Panc1 (cell line): ENCODE measurements at regions not wholly inside any gene's neighbourhood (a gene's known extent, or its start where the extent isn't known, plus 50 kb on each side); places are given as distances from the start of the nearest gene placed in this dataset.

Experiments
- ATAC-seq: fragments of 200-7000 bp; cut with Tn5 transposase; 2 replicates; pipeline ENCODE4 v1.9.1; 2020; ENCODE audit warnings: mild to moderate bottlenecking, moderate library complexity
- BruUV-seq: library from RNA; stranded (reverse); fragments of 400-500 nt; replicated peaks from 2 replicates; lab custom pipeline; 2021; lab: Mats Ljungman, UMichigan
- CTCF ChIA-PET: fragments of 300-600 bp; sonication (Branson Sonifier 250); formaldehyde crosslinking; loops from one replicate; lab custom pipeline; 2022; ENCODE audit warnings: antibody characterized with exemption; lab: Charles Lee
- POLR2A ChIA-PET: fragments of 300-600 bp; sonication (Branson Sonifier 250); formaldehyde crosslinking; loops from one replicate; lab custom pipeline; 2022; ENCODE audit warnings: antibody characterized with exemption; lab: Charles Lee
- DNase-seq: peaks from one replicate; pipeline ENCODE4 v3.0.0-alpha.2; 2010; ENCODE audit warnings: low read depth, low spot score
- H3K27ac ChIP-seq: 2 replicates; pipeline ENCODE4 v1.5.1; 2011; ENCODE audit warnings: mild to moderate bottlenecking, low read length, inconsistent platforms
- H3K27me3 ChIP-seq: fragments of 200-500 bp; sonication (Bioruptor generic); 2 replicates; pipeline ENCODE4 v1.6.0; 2014; ENCODE audit warnings: low read length, inconsistent platforms; ENCODE audit not compliant: control insufficient read depth, insufficient read depth
- H3K36me3 ChIP-seq: fragments of 200-500 bp; sonication (Bioruptor generic); 2 replicates; pipeline ENCODE4 v1.5.1; 2014; ENCODE audit warnings: inconsistent platforms, mild to moderate bottlenecking, low read length, moderate library complexity; ENCODE audit not compliant: control insufficient read depth, insufficient read depth
- H3K4me1 ChIP-seq: 2 replicates; pipeline ENCODE4 v1.5.1; 2011; ENCODE audit warnings: inconsistent platforms, mild to moderate bottlenecking, low read length, moderate library complexity; ENCODE audit not compliant: control insufficient read depth, insufficient read depth
- H3K4me3 ChIP-seq, 2 experiments: 2 replicates each; pipeline ENCODE4 v1.5.1; 2011 to 2012; ENCODE audit warnings: low read depth in 2 of 2, low read length in 2 of 2, mild to moderate bottlenecking in 2 of 2, inconsistent platforms in 1 of 2, moderate library complexity in 1 of 2
- H3K9me3 ChIP-seq: fragments of 200-500 bp; sonication (Bioruptor generic); 2 replicates; pipeline ENCODE4 v1.5.1; 2014; ENCODE audit warnings: low read depth, mild to moderate bottlenecking, inconsistent platforms, low read length, moderate library complexity; ENCODE audit not compliant: control insufficient read depth, insufficient read depth
- CTCF ChIP-seq: fragments of 450-650 bp; IDR thresholded peaks from 2 replicates; pipeline ENCODE4 v1.5.1; 2017; ENCODE audit warnings: mild to moderate bottlenecking
- POLR2AphosphoS5 ChIP-seq: IDR thresholded peaks from 2 replicates; pipeline ENCODE4 v1.6.1; 2012; ENCODE audit warnings: mild to moderate bottlenecking, low read depth, low read length, moderate library complexity
- REST ChIP-seq, 2 experiments: IDR thresholded peaks; 2 replicates each; pipeline ENCODE4 v1.6.1; 2011 to 2012; ENCODE audit warnings: low read depth in 2 of 2, control low read depth in 1 of 2, low read length in 1 of 2, mild to moderate bottlenecking in 1 of 2, moderate library complexity in 1 of 2; ENCODE audit not compliant: insufficient read depth in 1 of 2
- SIN3A ChIP-seq: IDR thresholded peaks from 2 replicates; pipeline ENCODE4 v1.6.1; 2012; ENCODE audit warnings: low read depth, mild to moderate bottlenecking, low read length, moderate library complexity, borderline replicate concordance; ENCODE audit not compliant: insufficient read depth
- TCF7L2 ChIP-seq: IDR thresholded peaks from 2 replicates; pipeline ENCODE4 v1.6.1; 2011; ENCODE audit warnings: mild to moderate bottlenecking, low read depth, low read length, inconsistent platforms
- in situ Hi-C: cut with HindIII; loops from 2 replicates; pipeline ENCODE4 v1.10.0; 2016; ENCODE audit warnings: low sequenced_read_pairs, low pct_unique_long_range_greater_than_20kb
- intact Hi-C: fragments of 100-400 bp; cut with micrococcal nuclease; formaldehyde crosslinking; loops from one replicate; pipeline ENCODE4 v1.10.0; 2022; ENCODE audit not compliant: unreplicated experiment

GRCh38 chr19:27964185-27964584 is 1248.8 kb downstream of the UQCRFS1 start:
- ChIA-PET CTCF (no interaction called here), POLR2A (no interaction called here)
- Histone ChIP-seq H3K36me3 (no peaks in the 10 kb centered on the region), H3K27ac (no peak overlapping the region), H3K27me3 (no peaks in the 10 kb centered on the region), H3K4me3 (no peak overlapping the region), H3K4me1 (no peaks in the 10 kb centered on the region), H3K9me3 (no peaks in the 10 kb centered on the region)
- ATAC-seq (no peak), DNase-seq (no peak)
- intact Hi-C loops (no loop called here), in situ Hi-C loops (no loop called here)
- BruUV-seq = no TSS peak
- TF ChIP-seq CTCF (no peak), TCF7L2 (no peak), SIN3A (no peak), POLR2AphosphoS5 (no peak), REST (IDR thresholded peaks at IDR 0.05; ENCODE audit: insufficient read depth in 1 of 2, low read depth in 2 of 2, low read length in 1 of 2) (no peak)

- ChIA-PET POLR2A (no interaction called here), CTCF (no interaction called here)
- TF ChIP-seq REST (IDR thresholded peaks at IDR 0.05; ENCODE audit: insufficient read depth in 1 of 2, low read depth in 2 of 2, low read length in 1 of 2) = no peak
- no peak for TF ChIP-seq POLR2AphosphoS5
- no peak for TF ChIP-seq CTCF
- TF ChIP-seq SIN3A = no peak
- no peak for TF ChIP-seq TCF7L2
- Histone ChIP-seq H3K4me1 (no peaks in the 10 kb centered on the region), H3K36me3 (no peaks in the 10 kb centered on the region), H3K27me3 (no peaks in the 10 kb centered on the region), H3K9me3 (no peaks in the 10 kb centered on the region), H3K4me3 (no peak overlapping the region), H3K27ac (no peak overlapping the region)
- BruUV-seq = no TSS peak
- DNase-seq (no peak), ATAC-seq (no peak)
- intact Hi-C loops (no loop called here), in situ Hi-C loops (no loop called here)
Observed at GRCh38 chr19:27962264-27962663, 1250.7 kb downstream of the UQCRFS1 start.
